Neuronal stem cell (in vitro differentiated cells): ENCODE measurements at regions not wholly inside any gene's neighbourhood (a gene's known extent, or its start where the extent isn't known, plus 50 kb on each side); places are given as distances from the start of the nearest gene placed in this dataset.
"Not testable (repeated sequence)": the region's sequence is repeated elsewhere in the genome, so short reads cannot be mapped to it uniquely, and the experiment has no call there.

Source experiments
- DNase-seq: peaks from one replicate; pipeline ENCODE4 v3.0.0-alpha.2; 2013; ENCODE audit warnings: low spot score
- H2AFZ ChIP-seq: one replicate; pipeline ENCODE4 v1.6.1; 2013; ENCODE audit warnings: mild to moderate bottlenecking, low read length, inconsistent platforms
- H2AK5ac ChIP-seq: 2 replicates; pipeline ENCODE4 v1.6.1; 2013; ENCODE audit warnings: low read depth, mild to moderate bottlenecking, inconsistent platforms, low read length, moderate library complexity, mixed read lengths
- H2BK120ac ChIP-seq: 2 replicates; pipeline ENCODE4 v1.6.1; 2013; ENCODE audit warnings: low read depth, mild to moderate bottlenecking, inconsistent platforms, low read length, moderate library complexity, mixed read lengths
- H2BK12ac ChIP-seq: one replicate; pipeline ENCODE4 v1.6.1; 2013; ENCODE audit warnings: low read length, inconsistent platforms
- H2BK15ac ChIP-seq: 2 replicates; pipeline ENCODE4 v1.6.1; 2013; ENCODE audit warnings: mild to moderate bottlenecking, low read length, inconsistent platforms, mixed read lengths
- H2BK5ac ChIP-seq: one replicate; pipeline ENCODE4 v1.6.1; 2013; ENCODE audit warnings: inconsistent platforms, mild to moderate bottlenecking, low read length, moderate library complexity
- H3K14ac ChIP-seq: one replicate; pipeline ENCODE4 v1.6.1; 2013; ENCODE audit warnings: low read length, inconsistent platforms
- H3K18ac ChIP-seq: 2 replicates; pipeline ENCODE4 v1.6.1; 2013; ENCODE audit warnings: low read length, inconsistent platforms
- H3K23ac ChIP-seq: 2 replicates; pipeline ENCODE4 v1.6.1; 2013; ENCODE audit warnings: low read depth, mild to moderate bottlenecking, mixed read lengths, low read length, inconsistent platforms; ENCODE audit not compliant: poor library complexity
- H3K27ac ChIP-seq: replicated peaks from 3 replicates; pipeline ENCODE4 v1.5.1; 2013; ENCODE audit warnings: low read length, inconsistent platforms
- H3K27me3 ChIP-seq, 3 experiments: 2 replicates each; pipeline ENCODE4 v1.6.1; 2013; ENCODE audit warnings: low read length in 3 of 3, mild to moderate bottlenecking in 2 of 3, inconsistent platforms in 1 of 3, low read depth in 1 of 3, mixed read lengths in 1 of 3, moderate library complexity in 1 of 3; ENCODE audit not compliant: control insufficient read depth in 3 of 3, insufficient read depth in 3 of 3
- H3K36me3 ChIP-seq, 2 donors: replicated peaks in 1 of 2; 2 replicates each; pipeline ENCODE4 v1.6.1; 2013; ENCODE audit warnings: low read length in 2 of 2; ENCODE audit not compliant: control insufficient read depth in 2 of 2, insufficient read depth in 2 of 2
- H3K4ac ChIP-seq: 2 replicates; pipeline ENCODE4 v1.6.1; 2013; ENCODE audit warnings: inconsistent platforms, mild to moderate bottlenecking, low read length, moderate library complexity
- H3K4me1 ChIP-seq, 2 donors: 1 replicate in 1 of 2; 2 replicates in 1 of 2; pipeline ENCODE4 v1.6.1; 2013; ENCODE audit warnings: low read length in 2 of 2, low read depth in 1 of 2; ENCODE audit not compliant: control insufficient read depth in 2 of 2, insufficient read depth in 1 of 2
- H3K4me2 ChIP-seq: one replicate; pipeline ENCODE4 v1.6.1; 2013; ENCODE audit warnings: mild to moderate bottlenecking, low read length, inconsistent platforms; ENCODE audit not compliant: insufficient read depth, poor library complexity, severe bottlenecking
- H3K4me3 ChIP-seq, 2 donors: 2 replicates each; pipeline ENCODE4 v1.5.1; 2013; ENCODE audit warnings: low read length in 2 of 2, mild to moderate bottlenecking in 2 of 2, inconsistent platforms in 1 of 2, moderate library complexity in 1 of 2
- H3K79me1 ChIP-seq: one replicate; pipeline ENCODE4 v1.6.1; 2013; ENCODE audit warnings: low read depth, mild to moderate bottlenecking, inconsistent platforms, low read length, moderate library complexity
- H3K9ac ChIP-seq: one replicate; pipeline ENCODE4 v1.6.1; 2013; ENCODE audit warnings: mild to moderate bottlenecking, low read depth, low read length, inconsistent platforms; ENCODE audit not compliant: poor library complexity
- H3K9me3 ChIP-seq, 2 donors: replicated peaks in 1 of 2; 2 replicates each; pipeline versions ENCODE3 to v1.6.1; 2013; ENCODE audit warnings: low read length in 2 of 2, mild to moderate bottlenecking in 2 of 2, inconsistent platforms in 1 of 2, low read depth in 1 of 2, mixed read lengths in 1 of 2, moderate library complexity in 1 of 2; ENCODE audit not compliant: control insufficient read depth in 2 of 2, insufficient read depth in 1 of 2
- H4K8ac ChIP-seq: one replicate; pipeline ENCODE4 v1.6.1; 2013; ENCODE audit warnings: low read depth, mild to moderate bottlenecking, inconsistent platforms, low read length, moderate library complexity
- H4K91ac ChIP-seq: one replicate; pipeline ENCODE4 v1.6.1; 2013; ENCODE audit warnings: low read length, low read depth, mild to moderate bottlenecking, inconsistent platforms; ENCODE audit not compliant: poor library complexity
- WGBS, 2 donors: extraction: QIAGEN DNeasy Blood & Tissue Kit; methylation state at CpG; one replicate each; pipeline ENCODE4 v1.1.7; 2013; ENCODE audit warnings: missing lambda C conversion rate in 2 of 2, mixed read lengths in 1 of 2; ENCODE audit not compliant: insufficient read length in 2 of 2, insufficient replicate concordance in 1 of 2; ENCODE audit errors: extremely low coverage in 2 of 2; 5-methylcytosine and 5-hydroxymethylcytosine counted together

DNA sequence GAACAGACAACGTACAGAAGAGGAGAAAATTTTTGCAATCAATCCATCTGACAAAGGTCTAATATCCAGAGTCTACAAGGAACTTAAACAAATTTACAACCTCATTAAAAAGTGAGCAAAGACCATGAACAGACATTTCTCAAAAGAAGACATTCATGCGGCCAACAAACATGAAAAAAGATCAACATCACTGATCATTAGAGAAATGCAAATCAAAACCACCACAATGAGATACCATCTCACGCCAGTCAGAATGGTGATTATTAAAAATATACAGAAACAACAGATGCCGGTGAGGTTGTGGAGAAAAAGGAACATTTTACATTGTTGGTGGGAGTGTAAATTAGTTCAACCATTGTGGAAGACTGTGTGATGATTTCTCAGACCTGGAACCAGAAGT, 149.0 kb upstream of the OLIG3 start:
- not testable (repeated sequence) for H3K9me3 ChIP-seq, H3K18ac ChIP-seq, H3K4me2 ChIP-seq, H4K91ac ChIP-seq, H3K79me1 ChIP-seq, H2BK12ac ChIP-seq, H4K8ac ChIP-seq, H2BK5ac ChIP-seq, H3K27me3 ChIP-seq, H2BK120ac ChIP-seq, H3K27ac ChIP-seq, H3K36me3 ChIP-seq, H3K4ac ChIP-seq, DNase-seq, H3K4me3 ChIP-seq, H3K14ac ChIP-seq, H3K9ac ChIP-seq, H2BK15ac ChIP-seq, H2AK5ac ChIP-seq, H2AFZ ChIP-seq, H3K23ac ChIP-seq, H3K4me1 ChIP-seq
- no CpG with 5 or more reads among the region's 4 CpGs for WGBS, 2 donors

DNA sequence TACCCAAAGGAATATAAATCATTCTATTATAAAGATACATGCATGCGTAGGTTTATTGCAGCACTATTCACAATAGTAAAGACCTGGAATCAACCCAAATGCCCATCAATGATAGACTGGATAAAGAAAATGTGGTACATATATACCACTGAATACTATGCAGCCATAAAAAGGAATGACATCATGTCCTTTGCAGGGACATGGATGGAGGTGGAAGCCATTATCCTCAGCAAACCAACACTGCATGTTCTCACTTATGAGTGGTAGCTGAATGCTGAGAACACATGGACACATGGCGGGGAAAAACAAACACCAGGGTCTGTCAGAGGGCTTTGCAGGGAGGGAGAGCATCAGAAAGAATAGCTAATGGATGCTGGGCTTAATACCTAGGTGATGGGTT, 149.4 kb upstream of the OLIG3 start:
- H2BK120ac ChIP-seq, H2AFZ ChIP-seq, H3K27me3 ChIP-seq, H3K18ac ChIP-seq, H3K79me1 ChIP-seq, H3K4ac ChIP-seq, H3K4me1 ChIP-seq, H2BK15ac ChIP-seq, H3K27ac ChIP-seq, H4K8ac ChIP-seq, H2BK12ac ChIP-seq, H4K91ac ChIP-seq, H3K14ac ChIP-seq, DNase-seq, H3K9ac ChIP-seq, H3K4me3 ChIP-seq, H2AK5ac ChIP-seq, H3K4me2 ChIP-seq, H3K36me3 ChIP-seq, H2BK5ac ChIP-seq, H3K23ac ChIP-seq, H3K9me3 ChIP-seq: not testable (repeated sequence)
- no CpG with 5 or more reads among the region's 2 CpGs for WGBS, 2 donors

DNA sequence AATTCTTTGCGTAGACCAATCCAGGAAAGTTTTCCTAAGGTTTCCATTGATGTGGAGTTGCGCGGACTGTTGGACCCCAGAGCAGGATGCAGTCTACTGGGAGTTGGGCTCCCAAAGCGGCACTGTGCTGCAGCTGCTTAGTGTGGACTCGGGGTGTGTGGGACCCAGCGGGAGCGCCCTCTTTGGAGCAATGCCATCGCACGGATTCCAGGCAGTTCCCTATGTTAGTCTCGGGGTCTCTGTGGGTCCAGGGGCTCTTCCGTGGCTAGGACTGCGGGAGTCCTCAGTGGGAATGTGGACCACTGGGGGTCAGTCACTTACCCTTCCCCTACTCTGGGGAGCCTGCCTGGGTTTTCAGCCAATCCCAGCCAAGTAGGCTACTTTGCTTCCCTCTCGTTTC, 151.7 kb upstream of the OLIG3 start:
- Histone ChIP-seq H4K91ac (no peak overlapping the region), H3K79me1 (no peaks in the 10 kb centered on the region), H3K9ac (no peak overlapping the region), H2BK120ac (no peak overlapping the region), H3K18ac (no peak overlapping the region), H3K9me3 (no peaks in the 10 kb centered on the region), H3K23ac (no peak overlapping the region), H2BK5ac (no peak overlapping the region), H3K4me2 (no peak overlapping the region), H3K14ac (no peak overlapping the region), H3K27me3 (no peaks in the 10 kb centered on the region), H2AK5ac (no peak overlapping the region), H2AFZ (no peak overlapping the region), H3K36me3 (no peaks in the 10 kb centered on the region), H3K4ac (no peak overlapping the region), H3K4me1 (no peaks in the 10 kb centered on the region), H3K27ac (no peak overlapping the region), H3K4me3 (no peak overlapping the region), H4K8ac (no peak overlapping the region), H2BK15ac (no peak overlapping the region), H2BK12ac (no peak overlapping the region)
- WGBS, 2 donors = no CpG with 5 or more reads among the region's 13 CpGs
- no peak for DNase-seq

DNA sequence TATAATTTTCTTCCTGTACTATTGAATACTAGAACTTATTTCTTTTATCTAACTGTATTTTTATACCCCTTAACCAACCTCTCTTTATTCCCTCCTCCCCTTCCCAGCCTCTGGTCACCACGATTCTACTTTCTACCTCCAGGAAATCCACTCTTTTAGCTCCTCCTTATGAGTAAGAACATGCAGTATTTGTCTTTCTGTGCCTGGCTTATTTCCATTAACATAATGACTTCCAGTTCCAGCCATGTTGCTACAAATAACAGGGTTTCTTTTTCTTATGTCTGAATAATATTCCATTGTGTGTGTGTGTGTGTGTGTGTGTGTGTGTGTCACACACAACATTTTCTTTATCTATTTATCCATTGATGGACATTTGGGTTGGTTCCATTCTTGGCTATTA, 152.3 kb upstream of the OLIG3 start:
- H3K79me1 ChIP-seq = no peaks in the 10 kb centered on the region
- no peak overlapping the region for H3K14ac ChIP-seq
- no peak overlapping the region for H3K18ac ChIP-seq
- H2AFZ ChIP-seq = no peak overlapping the region
- no peak overlapping the region for H4K91ac ChIP-seq
- H3K9ac ChIP-seq = no peak overlapping the region
- H2BK15ac ChIP-seq = no peak overlapping the region
- H3K27me3 ChIP-seq = no peaks in the 10 kb centered on the region
- no peak overlapping the region for H2BK120ac ChIP-seq
- no peak overlapping the region for H2AK5ac ChIP-seq
- no peak overlapping the region for H2BK5ac ChIP-seq
- H4K8ac ChIP-seq = no peak overlapping the region
- H3K36me3 ChIP-seq = no peaks in the 10 kb centered on the region
- no peak overlapping the region for H3K4ac ChIP-seq
- WGBS, 2 donors = no CpG with 5 or more reads among the region's 1 CpG
- DNase-seq = no peak
- H3K23ac ChIP-seq = no peak overlapping the region
- no peaks in the 10 kb centered on the region for H3K4me1 ChIP-seq
- H3K9me3 ChIP-seq = no peaks in the 10 kb centered on the region
- H3K4me3 ChIP-seq = no peak overlapping the region
- no peak overlapping the region for H3K27ac ChIP-seq
- H3K4me2 ChIP-seq = no peak overlapping the region
- no peak overlapping the region for H2BK12ac ChIP-seq
